ENCODE measurements at regions not wholly inside any gene's neighbourhood (a gene's known extent, or its start where the extent isn't known, plus 50 kb on each side); places are given as distances from the start of the nearest gene placed in this dataset.

DNA sequence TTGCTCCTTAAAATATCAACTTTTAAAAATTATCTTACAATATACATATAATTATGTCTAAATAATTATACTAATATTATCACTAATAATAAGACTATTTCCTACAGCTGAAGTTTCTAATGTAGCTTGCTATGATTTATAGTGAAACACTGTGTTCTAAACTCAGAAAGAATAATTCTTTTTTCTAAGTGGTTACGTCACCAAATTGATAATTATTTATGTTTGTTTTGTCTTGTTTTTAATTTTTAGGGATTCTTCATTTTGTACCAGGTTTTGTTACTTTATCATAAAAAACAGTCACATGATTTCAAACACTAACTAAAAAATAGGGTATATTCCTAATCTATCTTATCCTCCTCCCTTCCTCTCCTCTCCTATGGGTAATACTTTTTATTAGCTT, 662.1 kb downstream of the FRK start:
- no peak for DNase-seq

DNA sequence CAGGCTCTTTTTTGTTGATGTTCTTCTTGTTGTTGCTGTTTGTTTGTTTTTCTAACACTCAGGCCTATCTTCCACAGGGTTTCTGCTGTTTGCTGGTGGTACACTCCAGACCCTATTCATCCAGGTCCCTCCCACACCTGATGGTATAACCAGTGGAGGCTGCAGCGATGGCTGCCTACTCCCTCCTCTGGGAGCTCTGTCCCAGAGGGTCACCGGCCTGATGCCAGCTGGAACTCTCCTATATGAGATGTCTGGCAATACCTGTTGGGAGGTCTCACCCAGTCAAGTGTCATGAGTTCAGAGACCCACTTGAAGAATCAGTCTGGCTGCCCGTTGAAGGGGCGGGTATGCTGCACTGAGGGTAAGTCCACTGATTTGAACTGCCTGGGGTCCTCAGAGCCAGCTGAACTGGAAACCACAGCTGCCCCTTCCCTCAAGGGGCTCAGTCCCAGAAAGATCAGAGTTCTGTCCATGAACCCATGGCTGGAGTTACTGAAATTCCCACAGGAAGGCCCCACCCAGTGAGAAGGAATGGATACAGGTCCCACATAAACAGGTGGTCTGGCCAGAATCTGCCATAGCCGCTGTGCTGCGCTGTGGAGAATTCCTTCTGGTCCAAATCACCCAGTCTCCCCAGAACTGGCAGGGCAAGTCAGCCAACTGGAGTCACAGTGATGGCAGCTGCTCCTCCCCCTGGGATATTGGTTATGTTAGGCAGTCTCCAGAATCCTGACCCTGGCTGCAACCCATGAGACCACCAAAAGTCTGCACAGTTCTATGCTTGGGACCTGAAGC, 664.4 kb downstream of the FRK start:
- no peak for DNase-seq

DNA sequence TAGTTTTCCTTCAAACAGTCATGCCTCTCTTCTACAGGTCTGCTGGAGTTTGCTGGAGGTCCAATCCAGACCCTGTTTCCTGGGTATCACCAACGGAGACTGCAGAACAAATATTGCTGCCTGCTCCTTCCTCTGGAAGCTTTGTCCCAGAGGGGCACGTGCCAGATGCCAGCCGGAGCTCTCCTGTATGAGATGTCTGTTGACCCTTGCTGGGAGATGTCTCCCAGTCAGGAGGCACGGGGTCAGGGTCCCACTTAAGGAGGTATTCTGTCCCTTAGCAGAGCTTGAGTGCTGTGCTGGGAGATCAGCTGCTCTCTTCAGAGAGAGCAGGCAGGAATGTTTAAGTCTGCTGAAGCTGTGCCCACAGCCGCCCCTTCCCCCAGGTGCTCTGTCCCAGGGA, 666.9 kb downstream of the FRK start:
- DNase-seq: no peak

DNA sequence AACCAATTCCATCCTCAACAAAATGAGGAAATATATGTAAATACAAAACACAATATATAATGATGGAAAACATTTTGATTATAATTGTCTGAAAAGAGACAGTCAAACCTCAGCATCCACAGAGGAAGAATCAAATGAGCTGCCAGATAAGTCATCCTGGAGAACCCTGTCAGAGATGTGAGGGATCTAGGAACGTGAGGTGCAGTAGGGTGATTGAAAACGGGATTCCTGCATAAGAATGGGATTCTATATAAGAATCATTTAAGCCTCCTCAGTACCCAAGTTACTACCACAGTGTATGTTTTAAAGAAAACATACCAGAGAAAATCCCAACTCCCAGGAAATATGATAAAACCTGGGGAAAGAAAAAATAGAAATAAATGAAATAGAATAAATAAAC, 690.5 kb downstream of the FRK start:
- no peak for DNase-seq

DNA sequence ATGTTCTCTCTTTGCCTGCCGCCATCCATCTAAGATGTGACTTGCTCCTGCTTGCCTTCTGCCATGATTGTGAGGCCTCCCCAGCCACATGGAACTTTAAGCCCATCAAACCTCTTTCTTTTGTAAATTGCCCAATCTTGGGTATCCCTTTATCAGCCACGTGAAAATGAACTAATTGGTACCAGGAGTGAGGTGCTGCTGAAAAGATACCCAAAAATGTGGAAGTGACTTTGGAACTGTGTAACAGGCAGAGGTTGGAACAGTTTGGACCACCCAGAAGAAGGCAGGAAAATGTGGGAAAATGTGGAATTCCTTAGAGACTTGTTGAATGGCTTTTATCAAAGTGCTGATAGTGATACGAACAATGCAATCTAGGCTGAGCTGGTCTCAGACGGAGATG, 694.9 kb downstream of the FRK start:
- no peak for DNase-seq

DNA sequence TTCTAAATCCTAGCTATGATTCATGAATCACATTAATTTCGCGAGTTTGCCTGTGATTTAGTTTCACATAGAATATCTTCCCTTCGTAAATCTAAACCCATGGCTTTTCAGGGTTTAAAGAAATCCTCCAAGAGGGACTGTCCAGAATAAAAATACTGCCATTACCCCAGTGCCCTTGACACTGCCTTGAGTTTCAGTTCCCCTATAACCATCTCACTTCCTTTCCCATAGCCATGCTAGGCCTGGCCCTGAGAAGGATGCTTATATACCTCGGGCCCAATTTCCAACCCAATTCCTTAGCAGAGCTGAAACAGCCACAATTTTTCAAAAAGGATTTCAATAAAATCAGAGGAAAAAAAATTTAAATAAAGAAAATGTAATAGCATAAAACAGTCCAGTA, 697.3 kb downstream of the FRK start:
- DNase-seq: no peak

DNA sequence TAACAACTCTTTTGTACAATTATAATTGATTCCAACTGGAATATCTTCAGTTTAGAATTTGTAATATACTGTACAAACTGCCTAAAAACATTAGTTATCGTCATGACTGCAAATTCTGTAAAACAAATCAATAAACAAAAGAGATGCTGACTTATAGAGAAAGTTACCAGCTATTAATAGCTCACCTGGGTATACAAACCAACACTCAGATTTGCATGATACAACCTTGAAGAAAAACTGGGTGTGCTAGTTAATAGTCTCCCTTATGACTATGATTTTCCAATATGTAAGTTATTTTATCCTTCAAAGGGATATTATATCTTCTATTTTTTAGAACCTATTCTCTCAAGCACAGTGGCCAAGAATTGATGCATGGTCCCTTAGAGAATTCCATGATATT, 698.5 kb downstream of the FRK start:
- DNase-seq: no peak

DNA sequence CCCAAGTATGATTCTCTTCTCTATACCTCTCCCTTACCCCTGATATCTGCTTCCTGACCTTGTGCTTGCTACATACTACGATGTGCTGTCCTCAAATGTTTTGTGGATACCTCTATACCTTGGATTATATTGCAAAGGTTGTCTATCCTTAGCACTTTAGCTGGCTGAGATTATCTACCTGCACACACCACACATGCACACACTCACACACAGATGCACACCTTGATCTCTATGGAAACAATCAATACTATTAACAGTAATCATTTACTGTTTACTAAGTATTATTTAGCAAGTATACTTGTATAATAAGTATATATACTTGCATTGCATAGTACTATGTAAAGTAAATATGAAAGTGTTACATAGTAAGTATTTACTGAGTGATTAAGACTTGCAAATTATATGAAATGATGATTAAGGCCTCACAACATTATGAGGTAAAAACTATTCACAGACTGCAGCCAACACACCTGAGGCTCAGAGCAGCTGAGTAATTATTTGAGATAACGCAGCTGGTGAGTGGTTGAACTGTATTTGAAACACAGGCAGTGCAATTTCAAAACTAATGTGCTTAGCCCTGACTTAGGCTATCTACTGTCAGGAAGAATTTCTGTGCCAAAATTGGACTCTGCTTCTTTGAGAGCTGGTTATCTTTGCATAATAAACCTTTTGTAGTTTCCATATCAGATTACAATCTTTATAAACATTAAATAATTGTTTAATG, 699.9 kb downstream of the FRK start:
- no peak for DNase-seq

DNA sequence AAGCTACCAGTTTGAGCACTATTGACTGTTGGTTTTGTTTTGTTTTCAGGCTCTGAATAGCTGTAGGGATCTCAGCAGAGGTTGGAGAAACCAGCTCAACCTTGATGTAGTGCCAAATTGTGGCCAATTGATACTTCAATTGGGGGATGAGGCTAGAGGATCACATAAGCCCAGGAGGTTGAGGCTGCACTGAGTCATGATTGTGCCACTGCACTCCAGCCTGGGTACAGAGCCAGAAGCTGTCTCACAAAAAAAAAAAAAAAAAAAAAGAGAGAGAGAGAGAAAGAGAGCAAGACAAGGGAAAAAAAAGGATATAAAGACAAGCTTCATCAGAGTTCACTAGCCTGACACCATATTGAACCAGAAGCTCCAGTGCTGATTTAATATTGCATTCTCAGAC, 702.1 kb downstream of the FRK start:
- DNase-seq: no peak

DNA sequence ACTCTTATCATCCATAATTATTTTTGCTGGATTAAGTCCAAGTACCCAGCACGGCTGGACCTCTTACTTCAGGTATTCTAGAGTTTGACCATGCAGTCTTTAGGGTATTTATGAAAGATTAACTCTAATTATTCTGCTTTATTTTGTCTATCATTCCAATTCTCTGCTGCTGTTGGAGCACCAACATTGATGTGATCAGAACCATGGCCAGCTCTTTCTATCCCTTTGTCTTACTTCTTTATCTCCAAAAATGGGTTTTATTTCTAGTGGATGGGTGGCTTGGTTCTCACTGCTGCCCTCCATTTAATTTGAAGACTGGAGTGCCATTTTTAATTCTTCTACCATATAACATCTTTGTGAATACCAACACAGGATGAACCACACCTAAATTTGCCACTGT, 704.3 kb downstream of the FRK start:
- no peak for DNase-seq

DNA sequence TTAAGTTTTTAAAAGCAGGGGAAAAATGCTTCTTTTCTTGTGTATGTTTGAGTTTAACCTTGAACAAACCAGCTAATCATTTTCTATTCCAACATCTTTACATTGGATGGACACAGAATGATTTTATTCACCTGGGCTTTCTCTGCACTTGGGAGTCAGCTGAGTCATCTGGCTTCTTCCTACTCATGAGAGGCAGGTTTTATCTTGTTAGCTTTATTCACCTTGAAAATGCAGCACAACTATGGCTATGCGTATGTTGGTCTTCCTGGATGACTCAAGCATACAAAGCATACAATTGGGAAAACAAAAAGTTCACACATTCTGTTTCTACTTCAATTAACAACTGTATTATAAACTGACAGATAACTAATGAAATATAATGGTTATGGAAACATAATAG, 737.7 kb downstream of the FRK start:
- DNase-seq: no peak

DNA sequence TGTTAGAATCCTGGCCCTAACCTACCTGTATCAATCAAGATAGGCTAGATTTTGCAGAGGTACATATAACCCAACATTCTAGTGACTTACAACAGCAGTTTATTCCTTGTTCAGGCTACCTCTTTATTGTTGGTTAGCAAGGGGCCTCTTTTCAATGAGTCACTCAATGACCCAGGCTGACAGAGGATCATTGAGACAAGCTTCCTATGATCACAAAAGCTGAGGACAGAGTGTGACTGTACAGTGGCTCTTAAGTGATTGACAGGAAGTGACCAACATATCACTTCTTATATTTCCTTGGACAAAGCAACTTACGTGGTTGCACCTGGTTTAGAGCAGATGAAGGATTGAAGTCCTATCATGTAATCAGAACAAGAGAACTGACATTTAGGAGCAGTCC, 740.9 kb downstream of the FRK start:
- DNase-seq: no peak

DNA sequence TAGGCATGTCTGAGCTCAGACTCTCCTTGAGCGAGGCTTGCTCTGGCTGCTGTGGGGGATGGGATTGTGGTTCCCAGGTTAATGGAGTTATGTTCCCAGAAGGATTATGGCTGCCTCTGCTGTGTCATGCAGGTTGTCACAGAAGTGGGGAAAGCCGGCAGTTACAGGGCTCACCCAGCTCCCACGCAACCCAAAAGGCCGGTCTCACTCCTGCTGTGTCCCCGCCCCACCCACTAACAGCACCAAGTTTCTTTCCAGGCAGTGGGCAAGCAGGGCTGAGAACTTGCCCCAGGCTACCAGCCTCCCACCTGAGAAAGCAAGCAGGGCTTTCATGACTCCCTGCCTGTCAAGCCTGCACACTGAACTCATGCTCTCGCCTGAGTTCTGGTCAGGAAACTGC, 750.5 kb downstream of the FRK start:
- no peak for DNase-seq

DNA sequence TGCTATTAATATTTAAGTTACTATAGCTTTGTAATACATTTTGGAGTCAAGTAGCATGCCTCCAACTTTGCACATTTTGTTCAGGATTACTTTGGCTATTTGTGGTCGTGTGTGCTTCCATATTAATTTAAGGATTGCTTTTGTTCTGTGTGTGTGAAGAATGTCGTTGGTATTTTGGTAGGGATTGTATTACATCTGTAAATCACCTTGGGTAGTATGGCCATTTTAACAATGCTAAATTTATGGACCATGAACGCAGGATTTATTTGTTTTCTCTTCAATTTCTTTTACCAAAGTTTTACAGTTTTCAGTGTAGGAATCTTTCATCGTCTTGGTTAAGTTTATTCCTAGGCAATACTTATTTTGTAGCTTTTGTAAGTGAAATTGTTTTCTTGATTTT, 758.0 kb downstream of the FRK start:
- DNase-seq: no peak

DNA sequence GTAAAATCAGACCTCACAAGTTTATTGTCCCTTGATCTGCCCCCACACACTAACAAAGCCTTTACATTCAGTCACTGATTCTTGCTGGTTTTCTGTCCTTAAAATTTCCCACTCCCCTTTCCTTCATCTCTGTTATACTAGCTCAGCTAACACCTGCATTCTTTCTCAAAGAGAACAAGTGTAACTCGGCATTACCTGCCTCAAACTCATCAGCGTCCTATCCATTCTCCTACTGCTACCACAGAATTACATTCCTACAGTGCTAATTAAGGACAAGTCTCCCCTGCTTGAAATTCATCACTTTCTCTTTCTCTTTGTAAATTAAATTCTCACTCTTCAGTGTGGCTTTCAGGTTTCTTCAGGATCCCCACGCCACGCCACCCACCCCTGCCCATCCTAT, 773.2 kb downstream of the FRK start:
- DNase-seq: no peak

DNA sequence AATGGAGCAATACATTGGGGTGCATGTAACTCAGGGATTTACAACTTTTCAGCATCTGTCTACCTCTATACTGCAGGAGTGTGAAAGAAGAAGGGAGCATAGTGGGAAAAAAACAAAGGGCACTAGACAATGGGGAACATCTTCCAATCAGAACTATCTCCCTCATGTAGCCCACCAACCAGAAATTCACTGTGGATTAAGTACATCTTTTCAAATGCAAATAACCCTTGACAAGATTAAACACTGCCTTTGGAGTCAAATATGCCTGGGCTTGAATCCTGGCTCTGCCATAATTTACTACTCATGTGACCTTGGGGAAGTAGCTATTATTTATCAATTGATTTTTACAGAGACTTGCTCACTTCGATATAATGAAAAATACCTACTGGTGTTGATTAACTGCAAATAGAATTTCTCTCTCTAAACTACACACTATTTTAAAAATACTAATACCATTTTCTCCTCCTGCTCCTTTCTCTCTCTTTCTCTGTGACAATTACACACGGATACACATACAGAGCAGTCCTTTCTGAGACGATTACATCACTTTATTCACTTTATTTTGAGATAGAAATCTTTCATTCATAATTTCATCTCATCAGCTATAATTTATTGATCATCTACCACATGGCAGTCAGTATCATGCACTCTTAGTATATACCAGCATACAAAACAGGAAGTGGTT, 783.7 kb downstream of the FRK start:
- no peak for DNase-seq

DNA sequence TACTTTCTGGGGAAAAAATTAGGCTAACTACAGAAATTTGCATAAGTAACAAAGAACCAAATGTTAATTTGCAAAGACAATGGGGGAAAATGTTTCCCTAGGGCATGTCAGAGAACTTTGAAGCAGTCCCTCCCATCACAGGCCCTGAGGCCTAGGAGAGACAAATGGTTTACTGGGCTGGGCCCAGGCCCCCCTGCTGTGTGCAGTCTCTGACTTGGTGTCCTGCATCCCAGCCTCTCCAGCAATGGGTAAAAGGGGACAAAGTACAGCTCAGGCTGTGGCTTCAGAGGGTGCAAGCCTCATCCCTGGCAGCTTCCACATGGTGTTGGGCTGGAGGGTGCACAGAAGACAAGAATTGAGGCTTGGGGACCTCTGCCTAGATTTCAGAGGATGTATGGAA, 788.4 kb downstream of the FRK start:
- no peak for DNase-seq

DNA sequence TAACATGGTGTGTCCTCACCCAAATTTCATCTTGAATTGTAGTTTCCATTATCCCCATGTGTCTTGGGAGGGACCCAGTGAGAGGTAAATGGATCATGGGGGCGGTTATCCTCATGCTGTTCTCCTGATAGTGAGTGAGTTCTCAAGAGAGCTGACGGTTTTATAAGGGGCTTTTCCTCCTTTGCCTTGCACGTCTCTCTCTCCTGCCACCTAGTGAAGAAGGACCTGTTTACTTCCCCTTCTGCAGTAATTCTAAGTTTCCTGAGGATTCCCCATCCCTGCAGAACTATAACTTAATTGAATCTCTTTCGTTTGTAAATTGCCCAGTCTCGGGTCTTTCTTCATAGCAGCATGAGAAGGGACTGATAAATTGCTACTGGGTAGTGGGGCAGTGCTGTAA, 789.3 kb downstream of the FRK start:
- no peak for DNase-seq

DNA sequence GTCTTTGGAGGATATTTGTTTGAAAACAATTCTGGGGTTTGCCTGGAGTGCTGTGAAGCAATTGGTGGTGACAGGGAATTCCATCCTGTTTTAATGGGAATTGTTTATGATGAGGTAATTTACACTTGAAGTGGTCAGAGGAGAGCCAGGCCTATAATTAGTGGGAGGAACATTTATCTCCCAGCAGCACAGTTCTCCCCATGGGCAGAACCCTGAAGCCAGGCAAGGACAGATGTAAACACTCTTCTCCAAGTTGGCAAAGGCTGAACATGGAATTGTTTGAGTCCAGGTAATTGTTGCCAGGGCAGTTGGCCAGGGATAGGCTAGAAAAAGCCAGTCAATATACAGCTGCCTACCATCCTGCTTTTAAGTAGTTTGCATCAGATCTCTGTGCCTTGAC, 789.7 kb downstream of the FRK start:
- no peak for DNase-seq

DNA sequence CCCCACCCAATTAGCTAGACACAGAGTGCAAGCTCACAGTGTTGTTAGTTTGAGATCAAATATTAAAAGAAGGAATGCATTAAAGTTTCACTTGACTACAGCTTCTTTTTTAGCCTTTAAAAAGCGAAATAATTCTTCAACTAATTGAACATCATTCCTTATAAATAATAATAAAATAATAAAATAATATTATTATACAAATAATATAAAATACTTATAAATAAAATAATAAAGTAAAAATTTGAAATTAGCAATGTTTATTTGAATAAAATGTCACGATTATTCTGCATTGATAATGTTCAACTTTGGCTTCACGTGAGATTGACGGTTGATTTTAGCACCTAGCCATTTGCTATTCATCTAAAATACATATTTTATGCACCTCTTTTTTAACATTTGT, 819.3 kb downstream of the FRK start:
- DNase-seq: no peak

DNA sequence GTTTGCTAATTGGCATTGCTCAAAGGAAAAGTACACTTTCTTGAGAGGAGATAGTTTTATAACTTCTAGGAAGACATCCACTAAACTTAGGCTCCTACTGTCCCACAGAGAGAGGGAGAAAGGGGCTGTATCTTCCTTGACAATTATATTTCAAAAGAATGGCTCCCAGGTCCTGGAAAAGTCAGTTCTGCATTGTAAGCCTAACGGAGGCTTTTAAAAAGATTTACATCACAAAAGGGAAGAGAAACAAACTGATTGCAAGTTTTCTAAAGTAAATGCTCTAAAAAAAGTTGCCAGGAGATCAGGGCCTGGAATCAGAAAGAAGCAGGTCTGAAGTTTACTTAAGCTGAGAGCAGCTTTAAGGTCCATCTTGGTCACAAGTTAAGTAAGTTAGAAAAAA, 839.5 kb downstream of the FRK start:
- no peak for DNase-seq

DNA sequence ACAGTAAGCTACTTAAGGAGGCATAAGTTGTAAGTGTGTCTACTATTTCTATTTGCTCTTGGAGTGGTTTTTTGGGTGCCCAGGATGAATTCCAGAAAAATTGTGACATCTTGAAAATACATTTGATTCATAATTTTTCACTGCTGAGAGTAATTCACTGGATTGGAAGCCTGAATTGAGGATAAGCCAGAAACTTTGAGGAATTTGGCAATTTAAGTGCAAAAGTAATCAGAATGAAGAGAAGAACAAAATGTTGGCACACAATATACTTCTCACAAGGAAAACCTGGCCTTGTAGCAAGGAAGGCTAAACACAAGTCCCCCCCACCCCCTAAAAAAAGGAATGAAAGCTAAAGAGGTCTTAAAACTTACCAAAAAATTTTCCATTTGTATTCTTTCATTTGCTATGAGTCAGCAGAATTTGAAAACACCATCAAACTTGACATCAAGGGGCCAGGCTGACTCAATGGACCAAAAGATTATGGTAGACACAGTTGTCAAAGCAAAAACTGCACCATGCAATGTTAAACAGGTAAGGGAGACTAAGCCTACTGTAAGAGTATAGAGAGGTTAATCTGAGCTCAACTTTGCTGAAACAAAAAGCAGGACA, 840.0 kb downstream of the FRK start:
- DNase-seq: no peak

DNA sequence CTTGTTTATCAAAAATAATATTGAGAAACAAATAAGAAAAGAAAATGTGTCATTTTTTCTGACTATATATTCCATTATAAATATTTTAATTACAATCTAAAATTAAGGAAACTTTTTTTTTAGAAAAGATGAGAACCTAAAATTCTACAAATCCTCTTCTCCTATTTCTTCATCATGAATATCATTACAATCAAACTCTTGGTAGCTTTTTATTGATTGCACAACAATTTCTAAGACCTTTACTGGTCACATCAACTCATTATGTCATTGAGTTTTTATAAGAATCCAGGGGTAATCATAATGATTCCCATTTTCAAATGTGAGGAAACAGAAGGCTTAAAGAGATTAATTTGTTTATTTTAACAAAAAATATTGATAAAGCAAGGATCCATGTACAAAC, 841.0 kb downstream of the FRK start:
- DNase-seq: no peak

DNA sequence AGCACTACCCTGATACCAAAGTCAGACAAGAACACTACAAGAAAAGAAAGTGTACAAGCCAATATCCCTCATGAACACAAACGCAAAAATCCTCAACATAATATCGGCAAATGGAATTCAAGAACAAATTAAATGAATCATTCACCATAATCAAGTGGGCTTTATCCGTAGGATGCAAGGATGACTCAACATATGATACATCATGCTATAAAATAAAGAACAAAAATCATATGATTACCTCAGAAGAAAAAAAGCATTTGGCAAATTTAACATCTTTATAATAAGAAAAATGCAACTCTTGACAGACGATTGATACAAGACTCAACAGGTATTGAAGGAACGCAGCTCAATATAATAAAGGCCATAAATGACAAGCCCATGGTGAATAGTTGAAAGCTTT, 843.9 kb downstream of the FRK start:
- DNase-seq: no peak
